Activated CD4-positive, alpha-beta T cell treated with anti-CD3 and anti-CD28 coated beads, Interleukin-2, amount 50 U/mL, for 16 hours (primary cell): ENCODE measurements at regions not wholly inside any gene's neighbourhood (a gene's known extent, or its start where the extent isn't known, plus 50 kb on each side); places are given as distances from the start of the nearest gene placed in this dataset.
"Not testable (repeated sequence)": the region's sequence is repeated elsewhere in the genome, so short reads cannot be mapped to it uniquely, and the experiment has no call there.

Experiments used
- DNase-seq: peaks from one replicate; pipeline ENCODE4 v3.0.0-alpha.2; 2020

- DNase-seq = no peak
Measured at GRCh38 chr3:104176706-104177105, 1190.0 kb upstream of the ALCAM start.

GRCh38 chr3:104178680-104179079 is 1188.0 kb upstream of the ALCAM start:
- DNase-seq = no peak

- no peak for DNase-seq
Measured at GRCh38 chr3:104180906-104181305, 1185.8 kb upstream of the ALCAM start.

GRCh38 chr3:104190681-104191080 is 1176.0 kb upstream of the ALCAM start:
- no peak for DNase-seq

- DNase-seq = no peak
Measured at GRCh38 chr3:104198131-104198530, 1168.6 kb upstream of the ALCAM start.

- no peak for DNase-seq
Measured at GRCh38 chr3:104206925-104207324, 1159.8 kb upstream of the ALCAM start.

GRCh38 chr3:104214277-104214676 is 1152.4 kb upstream of the ALCAM start:
- DNase-seq = no peak

GRCh38 chr3:104214937-104215336 is 1151.8 kb upstream of the ALCAM start:
- no peak for DNase-seq

GRCh38 chr3:104219046-104219445 is 1147.7 kb upstream of the ALCAM start:
- not testable (repeated sequence) for DNase-seq

GRCh38 chr3:104234442-104235194 is 1132.1 kb upstream of the ALCAM start:
- no peak for DNase-seq

GRCh38 chr3:104244680-104245220 is 1122.0 kb upstream of the ALCAM start:
- DNase-seq = no peak

GRCh38 chr3:104245261-104245660 is 1121.4 kb upstream of the ALCAM start:
- DNase-seq = no peak

- no peak for DNase-seq
Measured at GRCh38 chr3:104245981-104246380, 1120.7 kb upstream of the ALCAM start.

GRCh38 chr3:104257486-104257885 is 1109.2 kb upstream of the ALCAM start:
- DNase-seq = no peak

GRCh38 chr3:104263477-104263876 is 1103.2 kb upstream of the ALCAM start:
- DNase-seq = no peak

GRCh38 chr3:104266219-104266618 is 1100.5 kb upstream of the ALCAM start:
- DNase-seq = not testable (repeated sequence)

- DNase-seq = no peak
Measured at GRCh38 chr3:104269771-104270170, 1096.9 kb upstream of the ALCAM start.

GRCh38 chr3:104273046-104273649 is 1093.6 kb upstream of the ALCAM start:
- DNase-seq = no peak

- no peak for DNase-seq
Measured at GRCh38 chr3:104275199-104275598, 1091.5 kb upstream of the ALCAM start.

- DNase-seq = no peak
Measured at GRCh38 chr3:104279617-104280016, 1087.1 kb upstream of the ALCAM start.

GRCh38 chr3:104281713-104282112 is 1085.0 kb upstream of the ALCAM start:
- DNase-seq = no peak

- DNase-seq = no peak
Measured at GRCh38 chr3:104286645-104287044, 1080.1 kb upstream of the ALCAM start.

- DNase-seq = no peak
Measured at GRCh38 chr3:104291437-104291851, 1075.3 kb upstream of the ALCAM start.

GRCh38 chr3:104291878-104292277 is 1074.8 kb upstream of the ALCAM start:
- no peak for DNase-seq
